MV-4-11 (cell line): ENCODE measurements at regions not wholly inside any gene's neighbourhood (a gene's known extent, or its start where the extent isn't known, plus 50 kb on each side); places are given as distances from the start of the nearest gene placed in this dataset.

ENCODE experiments used
- DNase-seq: peaks from one replicate; lab custom pipeline; 2025; lab: John Stamatoyannopoulos, UW

- no peak for DNase-seq
Observed at GRCh38 chr11:19336331-19336730, 95.6 kb upstream of the E2F8 start.

DNA sequence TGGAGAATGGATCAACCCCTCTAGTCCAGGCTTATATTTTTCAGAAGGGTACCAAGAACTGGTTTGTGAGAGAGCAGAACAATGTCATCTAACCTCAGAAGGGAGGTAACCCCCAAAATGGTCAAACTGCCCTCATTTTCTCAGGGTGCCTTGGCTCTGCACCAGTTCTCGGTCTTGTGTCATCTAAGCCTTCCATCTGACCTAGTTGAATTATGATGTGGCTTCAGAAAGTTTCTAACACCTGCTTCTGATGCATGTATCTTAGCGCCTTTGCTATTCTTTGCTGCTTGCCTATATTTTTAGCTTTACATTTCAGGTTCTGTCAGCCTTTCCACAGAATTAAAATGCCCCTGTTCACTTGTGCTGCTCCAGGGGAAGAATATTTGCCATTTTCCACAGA is 91.7 kb upstream of the E2F8 start:
- DNase-seq: no peak

DNA sequence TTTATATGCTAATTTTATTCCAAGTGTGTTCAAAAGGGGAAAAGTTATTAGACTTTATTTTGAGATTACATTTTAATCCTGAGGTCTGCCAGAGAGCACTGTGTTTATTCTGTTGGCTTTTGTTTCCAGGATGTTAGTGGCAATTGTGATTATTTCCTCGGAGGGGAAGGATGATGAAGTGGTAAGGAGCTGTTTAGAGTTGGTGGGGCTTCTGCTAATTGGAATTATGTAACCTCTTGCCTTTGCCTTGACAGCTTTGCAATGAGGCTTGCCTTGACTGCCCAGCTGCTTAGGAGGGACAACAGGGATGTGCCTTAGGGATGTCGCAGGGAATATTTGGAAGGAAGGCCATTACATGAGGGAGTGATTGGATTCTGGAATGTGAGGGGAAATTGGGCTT is 89.7 kb upstream of the E2F8 start:
- no peak for DNase-seq

- no peak for DNase-seq
Observed at GRCh38 chr11:19329970-19330369, 89.2 kb upstream of the E2F8 start.

- DNase-seq: no peak
Observed at GRCh38 chr11:19328586-19329311, 88.0 kb upstream of the E2F8 start.

DNA sequence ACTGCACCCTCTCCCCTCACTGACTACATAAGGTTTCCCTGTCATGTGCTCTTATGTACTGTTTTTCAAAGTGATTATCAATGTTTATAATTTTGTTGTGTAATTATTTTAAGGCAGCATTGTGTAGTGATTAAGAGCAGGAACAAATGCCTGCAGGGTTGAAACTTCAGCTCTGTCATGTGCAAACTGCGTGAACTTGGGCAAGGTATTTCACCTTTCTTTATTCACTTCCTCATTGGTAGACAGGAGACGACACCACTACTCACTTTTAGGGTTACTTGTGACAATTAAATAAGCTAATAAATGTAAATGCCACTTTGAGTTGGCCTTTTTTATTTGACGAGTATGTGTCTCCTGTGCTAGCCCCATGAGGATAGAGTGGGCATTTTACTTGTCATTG is 86.5 kb upstream of the E2F8 start:
- DNase-seq: no peak

GRCh38 chr11:19326499-19326898 is 85.8 kb upstream of the E2F8 start:
- no peak for DNase-seq

GRCh38 chr11:19323502-19323901 is 82.8 kb upstream of the E2F8 start:
- no peak for DNase-seq

DNA sequence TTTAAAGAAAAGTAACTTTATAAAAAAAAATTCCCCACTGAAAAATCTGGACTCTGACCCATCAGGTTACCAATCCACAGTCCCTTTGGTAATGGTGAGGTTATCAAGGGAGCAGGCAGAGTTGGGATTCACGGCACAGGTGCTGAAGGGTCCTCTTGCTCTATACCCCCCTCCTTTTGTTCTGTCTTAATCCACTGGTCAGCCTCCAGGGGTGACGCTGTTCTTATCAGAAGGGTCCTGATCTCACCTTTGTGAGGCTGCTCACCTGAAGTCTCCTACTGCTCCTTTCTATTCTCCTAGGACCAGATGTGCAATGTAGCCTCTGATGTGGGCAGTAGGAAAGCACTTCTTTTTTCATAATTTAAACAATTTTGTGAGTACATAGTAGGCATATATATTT is 80.6 kb upstream of the E2F8 start:
- no peak for DNase-seq

GRCh38 chr11:19320827-19321226 is 80.1 kb upstream of the E2F8 start:
- DNase-seq: no peak

DNA sequence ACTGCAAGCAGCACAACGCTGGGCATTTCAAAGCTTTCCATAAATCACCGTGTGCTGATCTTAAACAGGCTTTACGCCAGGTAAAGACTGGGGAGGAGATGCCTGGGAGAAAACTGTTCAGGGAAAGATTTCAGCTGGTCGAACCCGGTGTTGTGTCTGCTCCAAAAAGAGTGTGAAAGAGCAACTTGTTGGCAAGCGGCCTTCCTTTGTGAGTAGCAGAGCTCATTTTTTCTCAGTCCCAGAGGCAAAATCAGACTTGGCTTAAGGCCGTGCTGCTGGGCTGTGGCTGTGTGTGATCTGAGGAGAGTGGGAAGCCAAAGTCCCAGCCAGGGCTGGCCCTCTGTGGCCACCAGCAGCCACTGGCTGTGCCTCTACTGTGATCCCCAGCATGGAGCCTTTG is 75.7 kb upstream of the E2F8 start:
- DNase-seq: no peak

DNA sequence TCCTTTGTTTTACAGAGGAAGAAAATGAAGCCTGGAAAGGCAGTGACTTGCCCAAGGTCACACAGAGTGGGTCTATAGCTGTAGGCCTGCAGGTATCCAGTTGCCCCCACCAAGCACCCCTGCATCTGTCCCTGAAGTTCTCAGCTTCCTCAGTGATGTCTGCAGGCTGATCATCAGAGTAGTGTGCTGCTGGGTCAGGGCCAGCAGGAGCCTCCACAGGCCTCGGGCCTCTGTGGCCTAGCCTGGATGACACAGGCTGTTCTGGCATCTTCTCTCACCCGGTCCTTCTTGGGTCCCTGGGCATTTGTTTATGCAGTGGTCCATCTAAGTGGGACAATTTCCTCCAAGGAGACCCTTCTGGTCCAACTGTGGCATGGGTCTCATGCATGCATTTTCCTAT is 74.8 kb upstream of the E2F8 start:
- DNase-seq: no peak

GRCh38 chr11:19313140-19313539 is 72.4 kb upstream of the E2F8 start:
- no peak for DNase-seq

DNA sequence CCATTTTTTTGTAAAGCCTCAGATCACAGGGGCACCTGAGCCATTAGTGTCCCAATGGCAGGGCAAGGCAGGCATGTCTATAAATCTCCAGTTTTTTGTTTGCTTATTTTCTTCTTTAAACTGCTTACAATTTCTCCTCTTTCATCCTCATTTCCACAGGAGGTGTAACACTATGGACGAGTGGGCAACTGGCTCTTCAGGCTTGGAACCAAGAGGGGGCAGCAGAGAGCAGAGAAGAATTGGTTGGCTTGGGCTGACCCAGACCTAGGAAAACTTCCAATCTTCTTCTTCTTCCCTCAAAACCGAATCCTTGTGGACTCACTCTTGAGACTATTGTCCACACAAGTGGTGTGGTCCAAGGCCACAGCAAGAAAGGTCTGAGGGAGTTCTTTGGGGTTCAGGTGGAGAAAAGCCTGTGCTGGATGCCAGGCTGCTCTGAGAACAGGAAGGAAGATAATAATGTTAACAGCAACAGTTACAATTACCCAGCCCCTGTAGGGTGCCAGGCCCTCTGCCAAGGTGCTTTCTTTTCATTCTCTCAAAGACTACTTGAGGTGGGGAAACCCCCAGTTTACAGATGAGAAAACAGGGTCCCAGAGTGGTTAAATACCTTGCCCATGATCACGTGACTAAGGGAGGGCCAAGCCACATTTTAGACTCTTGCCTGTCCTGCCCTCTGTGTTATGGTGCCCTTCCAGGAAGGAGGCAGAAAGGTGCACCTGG is 70.7 kb upstream of the E2F8 start:
- peak; percentile 6 for DNase-seq

- DNase-seq: no peak
Observed at GRCh38 chr11:19307498-19307897, 66.8 kb upstream of the E2F8 start.

DNA sequence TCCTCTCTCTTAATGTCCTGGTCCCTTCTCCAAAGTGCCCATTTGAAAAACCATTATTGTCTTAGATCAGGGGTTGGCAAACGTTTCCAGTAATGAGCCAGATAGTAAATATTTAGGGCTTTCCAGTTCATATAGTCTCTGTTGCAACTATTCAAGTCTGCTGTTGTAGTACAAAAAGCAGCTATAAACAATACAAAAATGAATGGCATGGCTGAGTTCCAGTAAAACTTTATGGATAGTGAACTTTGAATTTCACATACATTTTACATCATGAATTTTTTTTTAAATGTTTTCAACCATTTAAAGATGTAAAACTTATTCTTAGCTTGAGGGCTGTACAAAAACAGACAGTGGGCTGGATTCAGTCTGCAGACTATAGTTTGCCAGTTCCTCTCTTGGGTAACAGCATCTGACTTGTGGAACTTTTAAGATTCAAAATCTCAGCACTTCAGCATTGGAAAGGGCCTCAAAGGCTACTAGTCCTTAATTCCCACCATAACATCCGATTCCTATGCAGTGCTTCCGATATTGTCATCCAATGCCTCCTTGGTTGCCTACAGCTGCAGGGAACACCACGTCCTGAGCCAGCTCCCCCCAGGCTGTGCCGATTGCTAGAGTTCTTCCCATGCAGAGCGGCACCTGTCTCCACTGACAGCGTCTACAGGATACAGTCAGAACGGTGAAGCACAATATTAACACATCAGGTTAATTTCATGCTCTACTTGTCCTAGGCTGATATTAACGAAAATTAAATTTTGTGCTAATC is 65.6 kb upstream of the E2F8 start:
- DNase-seq: no peak

DNA sequence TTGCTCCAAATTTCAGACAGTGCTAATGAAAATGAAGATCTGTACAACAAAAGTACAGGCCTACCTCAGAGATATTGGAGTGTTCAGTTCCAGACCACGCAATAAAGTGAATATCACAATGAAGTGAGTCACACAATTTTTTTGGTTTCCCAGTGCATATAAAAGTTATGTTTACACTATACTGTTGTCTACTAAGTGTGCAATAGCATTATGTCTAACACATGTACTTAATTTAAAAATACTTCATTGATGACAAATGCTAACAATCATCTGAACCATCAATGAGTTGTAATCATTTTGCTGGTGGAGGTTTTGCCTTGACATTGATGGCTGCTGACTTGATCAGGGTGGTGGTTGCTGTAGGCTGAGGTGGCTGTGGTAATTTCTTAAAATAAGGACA is 60.6 kb upstream of the E2F8 start:
- DNase-seq: no peak

- no peak for DNase-seq
Observed at GRCh38 chr11:19294444-19294843, 53.7 kb upstream of the E2F8 start.

- DNase-seq: no peak
Observed at GRCh38 chr11:19291064-19291463, 50.3 kb upstream of the E2F8 start.
